NCI-H2107 treated with DMSO at 0.1 percent for 48 hours (cell line): ENCODE measurements at regions not wholly inside any gene's neighbourhood (a gene's known extent, or its start where the extent isn't known, plus 50 kb on each side); places are given as distances from the start of the nearest gene placed in this dataset.

Experiments
- DNase-seq: peaks from one replicate; lab custom pipeline; 2025; ENCODE audit not compliant: unreplicated experiment; lab: John Stamatoyannopoulos, UW

DNA sequence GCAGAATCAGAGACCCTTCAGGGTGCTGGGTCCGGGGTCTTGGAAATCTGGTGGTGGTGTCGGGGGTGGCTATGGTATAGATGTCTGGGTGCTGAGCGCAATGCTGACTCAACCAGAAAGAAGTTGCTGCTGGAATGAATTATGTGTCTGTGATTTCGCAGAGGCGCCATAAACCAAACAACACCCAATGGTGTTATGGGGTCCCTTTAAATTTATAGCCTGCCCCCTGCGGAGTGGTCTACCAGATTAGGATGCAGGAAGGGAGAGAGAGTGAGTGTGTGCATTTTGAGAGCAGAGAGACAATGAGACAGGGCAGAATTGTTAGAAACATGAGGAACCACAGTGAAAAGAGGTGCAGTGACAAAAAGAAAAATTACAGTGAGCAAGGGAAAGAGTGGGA lies 100.7 kb upstream of the CDH11 start:
- DNase-seq = no peak

DNA sequence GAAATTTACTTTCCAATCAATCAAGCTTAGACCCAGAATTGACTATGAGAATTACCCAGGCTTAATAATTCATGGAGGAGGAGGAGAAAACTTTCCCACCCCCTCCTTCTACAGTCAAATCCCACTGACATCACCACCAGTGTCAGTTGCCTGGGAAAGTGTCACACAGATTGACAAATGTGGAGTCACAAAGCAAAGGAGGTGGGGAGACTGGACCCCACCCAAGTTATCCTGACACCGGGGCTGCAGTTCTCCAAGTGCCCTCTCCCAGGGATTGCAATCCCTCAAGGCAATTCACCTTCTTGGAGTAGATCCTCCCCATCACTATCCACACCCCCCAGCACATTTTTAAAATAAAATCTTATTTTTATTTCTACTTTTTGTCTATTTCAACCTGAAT lies 100.2 kb upstream of the CDH11 start:
- DNase-seq = no peak

DNA sequence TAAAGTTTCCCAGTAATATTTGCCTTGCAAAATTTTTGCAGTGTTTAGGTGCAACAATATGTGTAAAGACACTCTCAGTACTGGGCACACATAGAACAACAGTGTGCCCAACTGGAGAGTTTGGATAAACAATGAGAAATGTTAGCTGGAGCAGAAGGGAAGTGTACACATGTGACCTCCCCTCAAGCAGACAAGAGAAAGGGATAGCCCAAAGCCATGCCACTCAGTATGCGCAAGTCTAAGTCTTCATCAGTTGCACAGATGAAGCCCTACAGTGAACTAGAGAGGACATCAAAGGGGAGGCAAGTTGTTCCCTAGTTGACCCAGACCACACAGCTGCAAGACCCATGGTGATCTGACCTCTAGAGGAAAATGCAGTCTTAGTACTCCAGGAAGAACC lies 97.9 kb upstream of the CDH11 start:
- DNase-seq = no peak

DNA sequence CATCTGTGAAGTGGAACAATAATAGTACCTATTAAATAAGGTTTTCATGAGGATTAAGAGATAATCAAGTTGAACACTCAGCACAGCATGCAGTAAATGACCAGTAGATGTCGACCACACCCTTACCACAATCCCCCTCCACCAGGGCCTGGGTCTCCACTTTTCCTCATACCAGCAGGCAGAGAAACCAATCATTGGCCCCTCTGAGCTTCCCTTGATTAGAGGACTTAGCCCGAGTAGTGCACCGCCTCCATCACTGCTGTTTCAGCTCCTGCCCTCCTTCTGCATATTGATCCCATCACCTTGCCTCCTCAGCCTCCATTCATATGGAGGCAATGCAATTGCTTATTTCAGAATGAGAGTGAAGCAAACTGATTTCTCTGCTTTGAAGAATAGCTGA lies 96.5 kb upstream of the CDH11 start:
- DNase-seq = no peak

DNA sequence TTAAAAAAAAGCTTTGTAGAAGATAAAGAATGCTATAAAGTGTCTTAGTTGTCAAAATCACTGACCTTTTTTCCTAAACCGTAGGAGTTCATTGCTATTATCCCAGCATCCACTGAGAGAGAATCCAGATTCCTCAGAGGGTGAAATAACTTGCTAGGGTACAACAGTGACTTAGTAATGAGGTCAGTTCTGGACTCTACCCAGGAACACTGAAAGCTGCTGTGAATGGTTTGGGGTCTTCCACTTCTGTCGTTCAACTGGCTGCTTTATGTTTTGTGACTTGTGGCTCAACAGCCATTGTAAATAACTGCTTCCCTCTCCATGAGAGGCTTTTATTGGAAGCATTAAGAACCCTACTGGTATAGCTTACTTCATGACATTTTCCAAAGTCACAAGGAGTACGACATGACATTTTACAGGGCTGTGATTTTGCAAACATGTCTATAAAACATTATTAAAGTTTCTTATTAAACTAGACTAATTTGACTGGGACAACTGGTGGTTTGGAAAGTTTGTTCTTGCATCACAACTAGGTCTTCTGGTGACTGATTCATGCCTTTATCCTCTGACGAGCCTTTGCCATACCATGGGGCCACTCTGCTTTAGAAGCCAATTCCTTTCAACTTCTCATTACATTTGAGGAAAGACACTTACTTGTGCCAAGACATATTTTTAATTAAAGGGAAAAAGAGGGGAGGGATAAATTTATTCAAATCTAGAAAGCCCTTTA lies 92.2 kb upstream of the CDH11 start:
- no peak for DNase-seq

DNA sequence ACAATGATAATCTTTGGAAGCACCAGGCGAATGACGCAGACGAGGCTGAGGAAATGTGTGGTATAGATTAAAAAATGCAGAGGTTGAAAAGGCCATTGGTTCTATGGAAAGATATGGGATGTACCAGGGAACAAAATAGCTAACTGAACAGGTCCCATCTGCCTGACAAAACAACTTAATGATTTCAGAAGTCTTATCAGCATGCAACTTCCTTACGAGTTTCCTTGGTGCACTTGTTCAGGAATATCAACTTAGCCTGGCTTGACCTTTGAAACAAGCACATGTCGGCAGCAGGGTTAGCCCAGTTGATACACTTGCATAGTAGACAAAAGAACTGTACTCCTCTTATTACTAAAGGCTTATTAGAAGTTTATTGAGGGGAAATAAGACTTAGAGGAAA lies 90.9 kb upstream of the CDH11 start:
- no peak for DNase-seq

DNA sequence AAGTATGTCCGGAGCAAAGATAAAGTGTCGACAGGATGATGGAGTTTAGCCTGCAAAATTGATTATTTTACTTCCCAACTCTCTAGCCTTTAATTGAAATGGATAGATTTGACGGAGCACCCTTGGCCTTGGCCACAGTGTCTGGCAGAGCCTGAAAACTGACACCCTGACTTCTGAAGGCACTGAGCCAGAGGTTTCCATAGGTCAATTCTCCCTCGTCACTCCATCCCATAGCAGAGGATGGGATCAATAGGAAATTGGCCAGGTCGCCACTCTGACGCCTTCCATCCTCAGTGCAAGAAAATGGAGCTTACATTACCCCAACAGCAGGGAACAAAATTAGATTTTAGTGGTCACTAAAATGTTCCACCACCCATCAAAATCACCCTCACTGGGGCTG lies 90.4 kb upstream of the CDH11 start:
- no peak for DNase-seq

DNA sequence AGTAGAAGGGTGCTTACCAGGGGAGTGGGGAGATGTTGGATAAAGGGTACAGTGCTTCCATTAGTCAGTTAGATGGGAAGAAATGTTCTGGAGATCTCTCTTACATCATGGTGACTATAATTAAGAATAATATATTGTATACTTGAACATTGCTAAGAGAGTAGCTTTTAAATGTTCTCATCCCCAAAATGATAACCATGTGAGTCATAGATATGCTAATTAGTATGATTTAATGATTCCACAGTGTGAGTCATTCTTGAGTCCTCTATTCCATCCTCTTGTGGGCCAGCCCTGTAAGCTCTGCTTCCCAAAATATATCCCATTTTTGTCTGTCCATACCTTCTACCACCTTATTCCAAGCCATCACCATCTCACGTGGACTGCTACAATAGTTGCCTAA lies 80.6 kb upstream of the CDH11 start:
- no peak for DNase-seq

DNA sequence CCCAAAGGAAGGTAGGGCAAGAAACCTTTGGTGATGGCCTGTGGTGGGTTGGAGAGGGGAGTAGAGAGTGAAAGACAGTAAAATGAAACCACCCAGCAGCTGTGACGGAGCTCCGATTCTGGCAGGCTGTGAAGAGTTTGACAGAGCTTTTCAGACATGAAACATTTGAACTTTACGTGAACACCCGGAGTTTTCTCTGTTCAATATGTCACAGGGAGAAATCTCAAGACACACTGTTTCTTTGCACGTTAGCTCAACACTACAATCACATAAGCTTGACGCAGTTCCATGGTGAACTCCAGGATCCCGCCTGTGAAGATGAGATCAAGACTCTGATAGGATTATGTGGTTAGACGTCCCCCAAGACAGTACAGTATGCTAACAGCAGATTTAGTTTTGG lies 79.6 kb upstream of the CDH11 start:
- no peak for DNase-seq

DNA sequence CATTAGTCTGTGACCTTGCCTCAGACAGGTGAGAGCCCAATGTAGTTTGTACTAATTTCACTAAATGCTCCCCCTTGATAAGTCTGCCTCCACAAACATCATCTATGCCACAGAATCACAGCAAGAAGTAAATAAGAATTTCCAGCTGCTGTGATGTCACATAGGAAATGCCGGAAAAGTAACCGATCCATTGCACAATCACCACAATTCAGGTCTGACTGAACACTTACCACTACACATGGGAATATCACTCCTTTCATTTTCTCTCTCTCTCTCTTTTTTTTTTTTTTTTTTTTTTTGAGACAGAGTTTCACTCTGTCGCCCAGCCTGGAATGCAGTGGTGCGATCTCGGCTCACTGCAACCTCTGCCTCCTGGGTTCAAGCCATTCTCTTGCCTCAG lies 79.0 kb upstream of the CDH11 start:
- DNase-seq = no peak

DNA sequence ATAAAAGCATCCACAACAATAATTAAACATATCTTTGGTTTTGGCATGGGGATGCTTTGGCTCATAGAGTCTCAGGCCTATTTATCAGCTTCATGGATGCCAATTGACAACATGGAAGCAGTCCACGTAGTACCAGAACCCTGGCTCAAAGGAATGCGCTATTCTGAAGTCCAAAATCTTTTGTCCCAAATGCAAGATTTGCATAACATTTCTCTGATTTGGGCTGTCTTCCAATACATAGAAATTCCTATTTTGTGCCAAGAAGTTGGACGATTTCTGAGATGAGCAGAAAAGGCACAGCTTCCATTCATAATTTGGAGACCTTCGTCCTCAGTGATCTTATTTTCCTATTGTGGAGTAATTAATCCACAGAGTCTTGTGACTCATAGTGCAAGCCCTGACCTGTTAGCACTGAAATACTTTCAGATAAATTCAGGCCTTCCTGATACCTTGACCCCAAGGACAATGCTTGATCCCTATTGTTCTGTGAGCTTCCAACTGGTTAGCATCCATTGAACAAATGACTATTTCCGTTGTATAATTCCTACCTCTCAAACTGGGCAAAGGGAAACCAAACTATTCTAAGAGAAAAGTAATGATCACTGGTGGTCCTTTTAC lies 78.4 kb upstream of the CDH11 start:
- DNase-seq = no peak

DNA sequence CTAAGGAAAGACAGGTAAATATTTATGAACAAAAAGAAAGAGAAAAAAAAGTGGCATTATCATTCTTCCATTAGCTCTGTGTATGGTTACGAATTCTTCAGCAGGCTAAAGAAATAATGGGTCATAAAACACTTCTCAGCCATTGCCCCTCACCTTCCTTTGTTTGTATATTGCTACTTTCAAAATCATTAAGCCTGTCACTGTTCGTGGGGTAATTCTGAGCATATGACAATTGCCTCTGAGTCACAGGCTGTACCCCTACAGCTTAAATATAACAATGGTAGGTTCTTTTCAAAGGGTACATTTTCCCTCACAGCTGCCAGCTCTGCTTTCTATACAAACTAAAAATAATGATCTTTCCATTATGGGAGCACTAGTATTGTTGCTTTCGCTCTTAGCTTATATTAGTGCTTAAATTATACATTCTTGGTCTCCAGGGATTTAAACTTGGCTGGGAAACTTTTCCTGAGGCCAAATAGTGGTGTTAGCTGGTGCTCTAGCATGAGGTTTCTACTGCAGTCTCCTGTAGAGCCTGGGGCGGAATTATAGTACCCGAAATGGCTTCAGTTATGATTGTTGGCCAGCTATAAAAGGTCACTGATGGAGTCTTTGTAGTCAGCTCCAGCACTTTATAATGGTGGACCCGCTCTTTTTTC lies 74.7 kb upstream of the CDH11 start:
- DNase-seq = no peak

DNA sequence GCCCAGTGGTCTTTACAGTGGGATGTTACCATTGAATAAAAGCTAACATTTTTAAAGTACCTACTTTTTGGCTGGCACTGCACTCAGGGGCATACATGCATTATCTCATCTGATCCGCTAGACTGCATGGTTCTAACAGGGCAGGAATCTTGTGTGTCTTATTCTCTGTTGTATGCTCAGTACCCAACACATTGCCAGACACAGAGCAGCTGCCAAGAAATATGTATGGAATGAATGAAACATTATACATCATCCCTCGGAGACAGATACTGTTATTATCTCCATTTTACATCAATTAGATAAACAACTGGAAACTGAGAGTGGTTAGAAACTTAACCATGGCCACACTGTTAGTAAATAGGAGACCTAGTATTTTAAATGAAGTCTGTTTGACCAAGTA lies 74.1 kb upstream of the CDH11 start:
- no peak for DNase-seq

DNA sequence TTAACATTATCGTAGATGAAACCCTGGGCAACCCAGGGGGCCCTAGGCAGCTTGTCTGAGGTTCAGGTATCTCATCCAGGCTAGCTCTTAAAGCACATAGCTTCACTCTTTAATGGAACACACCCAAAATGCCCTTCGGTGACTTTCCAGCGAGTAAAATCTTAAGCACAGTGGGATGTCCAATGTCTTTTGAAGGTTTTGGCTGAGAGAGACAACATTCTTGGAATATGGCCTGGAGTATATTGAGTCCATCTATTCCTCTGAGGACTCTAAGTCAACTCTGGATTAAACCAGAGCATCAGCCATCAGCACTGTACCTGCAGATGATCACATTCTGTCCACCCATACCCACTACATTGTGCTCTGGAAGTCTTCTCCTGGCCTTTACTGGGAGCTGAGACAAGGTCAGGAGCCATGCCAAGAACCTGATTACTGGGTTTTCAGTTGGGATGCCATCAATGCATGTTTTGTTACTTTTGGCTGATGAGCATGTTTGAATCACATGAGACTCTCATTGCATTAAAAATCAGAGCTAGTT lies 63.4 kb upstream of the CDH11 start:
- DNase-seq = no peak

DNA sequence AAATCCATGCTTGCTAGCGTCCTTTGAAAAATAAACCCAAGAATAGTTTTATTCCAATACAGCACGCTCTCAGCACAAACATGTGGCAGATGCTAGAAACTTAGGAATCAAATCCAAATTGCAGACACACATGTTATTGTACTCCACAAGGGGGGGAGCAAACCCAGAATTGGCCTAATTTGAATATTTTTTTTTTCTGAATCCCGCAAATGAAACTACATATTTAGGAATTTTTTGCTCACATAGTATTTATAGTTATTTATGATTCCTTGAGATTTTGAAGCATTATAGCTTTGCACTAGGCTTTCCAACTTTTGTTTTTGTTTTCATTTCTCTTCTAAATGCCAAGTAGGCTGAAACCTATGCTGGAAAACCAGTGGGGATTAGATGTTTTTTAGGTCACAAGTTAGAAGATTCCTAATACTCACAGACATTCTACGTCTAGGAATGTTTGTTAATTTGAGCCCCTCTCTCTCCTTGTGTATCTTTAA lies 59.3 kb upstream of the CDH11 start:
- no peak for DNase-seq

DNA sequence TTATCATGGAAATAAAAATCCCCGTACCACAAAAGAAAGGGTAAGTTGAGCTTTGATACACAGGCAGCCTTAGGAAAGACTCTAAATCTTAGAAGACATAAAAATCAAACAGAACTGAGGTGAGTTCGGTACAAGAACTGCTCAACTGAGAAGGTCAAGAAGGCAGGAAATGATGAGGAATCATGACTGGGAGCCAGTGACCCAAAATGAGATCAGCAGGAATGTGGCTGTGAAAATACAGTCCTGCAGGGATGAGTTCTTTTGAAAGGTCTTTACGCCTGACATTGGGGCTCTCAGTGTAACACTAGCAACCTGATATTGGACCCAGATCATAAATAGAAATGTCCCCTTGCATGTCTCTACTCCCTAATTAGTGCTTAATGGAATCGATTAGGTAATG lies 56.3 kb upstream of the CDH11 start:
- DNase-seq = no peak

DNA sequence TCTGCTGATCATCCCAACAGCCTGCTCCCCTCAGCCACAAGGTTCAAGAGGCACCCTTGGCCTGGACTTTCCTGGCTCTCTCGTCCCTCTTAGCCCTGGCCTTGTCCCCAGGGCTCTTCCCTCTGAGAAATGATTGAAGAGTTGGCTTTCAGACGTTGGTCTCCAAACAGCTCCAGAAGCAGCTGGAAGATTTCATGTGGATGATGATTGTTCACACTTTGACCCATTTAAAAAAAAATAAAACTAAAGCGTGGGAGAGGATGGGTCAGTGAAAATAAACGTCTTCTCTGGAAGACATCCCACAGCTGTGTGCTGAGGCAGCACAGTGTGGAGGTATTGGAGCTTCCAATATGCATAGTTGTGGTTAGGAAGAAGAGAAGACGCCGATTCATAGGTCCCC lies 54.7 kb upstream of the CDH11 start:
- DNase-seq = no peak

DNA sequence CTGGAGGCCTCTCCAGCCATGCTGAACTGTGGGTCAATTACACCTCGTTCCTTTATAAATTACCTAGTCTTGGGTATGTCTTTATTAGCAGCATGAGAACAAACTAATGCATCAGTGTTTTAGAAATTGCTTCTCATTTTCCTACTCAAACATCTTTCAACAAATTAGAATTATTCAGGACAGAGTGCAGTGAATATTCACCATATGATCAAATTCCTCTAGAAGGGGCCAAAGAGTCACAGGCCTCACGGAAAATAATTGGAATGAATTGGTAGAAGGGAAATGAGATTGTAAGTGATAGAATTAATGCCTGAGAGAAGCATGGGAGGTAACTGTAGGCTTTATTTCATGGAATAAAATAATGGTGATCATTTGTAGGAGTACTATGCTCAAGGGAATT lies 50.5 kb upstream of the CDH11 start:
- no peak for DNase-seq
